ENCODE measurements at regions not wholly inside any gene's neighbourhood (a gene's known extent, or its start where the extent isn't known, plus 50 kb on each side); places are given as distances from the start of the nearest gene placed in this dataset.

DNA sequence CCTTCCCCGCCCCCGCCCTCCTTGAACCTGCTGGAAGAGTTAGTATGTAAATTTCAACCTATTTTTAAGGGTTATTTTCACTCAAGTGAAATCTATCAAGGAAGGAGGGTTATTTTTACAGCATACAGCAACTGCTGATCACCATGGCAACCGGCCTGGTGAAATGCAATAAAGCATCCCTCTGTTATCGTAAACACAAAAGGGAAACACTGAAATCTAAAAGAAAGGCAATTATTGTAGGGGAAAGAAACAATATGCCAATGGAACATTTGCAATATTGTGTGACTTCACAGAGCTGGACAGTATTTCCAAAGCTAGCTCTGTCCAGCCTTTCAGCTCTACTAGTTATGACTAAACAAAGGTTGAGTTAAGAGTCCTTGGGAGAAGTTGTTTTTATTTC is 588.3 kb upstream of the PBX1 start:
- Histone ChIP-seq H3K79me2 (ENCODE audit: control insufficient read depth, insufficient read depth, low read length) (no peaks in the 10 kb centered on the region), H3K36me3 (ENCODE audit: control insufficient read depth in 2 of 2, extremely low read depth in 1 of 2, insufficient read depth in 2 of 2, low read length in 2 of 2) (no peaks in the 10 kb centered on the region), H2AFZ (ENCODE audit: low read depth, low read length) (no peak overlapping the region), H3K27me3 (ENCODE audit: control insufficient read depth in 2 of 2, insufficient read depth in 2 of 2, low read length in 2 of 2) (no peaks in the 10 kb centered on the region), H3K4me2 (ENCODE audit: insufficient read depth, low read length) (no peak overlapping the region), H3K4me1 (ENCODE audit: control insufficient read depth, extremely low read depth, insufficient read depth, low read length) (no peaks in the 10 kb centered on the region), H3K4me3 (replicated peaks in 1 of 3; ENCODE audit: insufficient read depth in 1 of 3, low read depth in 1 of 3, low read length in 3 of 3) (no peak overlapping the region), H4K20me1 (replicated peaks; ENCODE audit: control insufficient read depth, extremely low read depth, insufficient read depth, low read length) (no peaks in the 10 kb centered on the region), H3K9me3 (replicated peaks; ENCODE audit: control insufficient read depth, insufficient read depth, low read length) (no peaks in the 10 kb centered on the region), H3K9me1 (replicated peaks; ENCODE audit: control insufficient read depth, extremely low read depth, insufficient read depth, low read length) (no peaks in the 10 kb centered on the region), H3K27ac (ENCODE audit: insufficient read depth, low read depth, low read length) (no peak overlapping the region), H3K9ac (replicated peaks; ENCODE audit: extremely low read depth, insufficient read depth, low read length) (no peak overlapping the region)
- intact Hi-C loops (cut with micrococcal nuclease), result no loop called here
- no TSS peak for BruUV-seq (replicated peaks)
- ChIA-PET CTCF (interaction anchor here (1.2 kb wide), 1 partner anchor 18 kb away, joined by 3 read pairs; no protein-coding TSS in a partner anchor), POLR2A (no interaction called here)
- DNase-seq (ENCODE audit: low read depth, low spot score) (no peak), FAIRE-seq (no peak)
- TF ChIP-seq MYC (IDR thresholded peaks at IDR 0.05; ENCODE audit: low read depth, low read length), result no peak
- no peak for TF ChIP-seq POLR2AphosphoS5 (IDR thresholded peaks at IDR 0.05; ENCODE audit: insufficient read depth, low read depth, low read length)
- no peak for TF ChIP-seq GATA2 (IDR thresholded peaks at IDR 0.05; ENCODE audit: insufficient read depth, insufficient read length, low read depth, low read length)
- TF ChIP-seq POLR2A (IDR thresholded peaks at IDR 0.05; ENCODE audit: low read depth, low read length), result no peak
- no peak for TF ChIP-seq JUN (IDR thresholded peaks at IDR 0.05; ENCODE audit: borderline replicate concordance, insufficient read depth, insufficient read length, low read depth)
- TF ChIP-seq, protein P1, sequence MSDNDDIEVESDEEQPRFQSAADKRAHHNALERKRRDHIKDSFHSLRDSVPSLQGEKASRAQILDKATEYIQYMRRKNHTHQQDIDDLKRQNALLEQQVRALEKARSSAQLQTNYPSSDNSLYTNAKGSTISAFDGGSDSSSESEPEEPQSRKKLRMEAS (IDR thresholded peaks at IDR 0.05; ENCODE audit: insufficient read depth, insufficient read length), result no peak
- no peak for TF ChIP-seq EZH2 (IDR thresholded peaks at IDR 0.05; ENCODE audit: borderline replicate concordance, low read depth, low read length, severe bottlenecking)
- TF ChIP-seq, protein P2, sequence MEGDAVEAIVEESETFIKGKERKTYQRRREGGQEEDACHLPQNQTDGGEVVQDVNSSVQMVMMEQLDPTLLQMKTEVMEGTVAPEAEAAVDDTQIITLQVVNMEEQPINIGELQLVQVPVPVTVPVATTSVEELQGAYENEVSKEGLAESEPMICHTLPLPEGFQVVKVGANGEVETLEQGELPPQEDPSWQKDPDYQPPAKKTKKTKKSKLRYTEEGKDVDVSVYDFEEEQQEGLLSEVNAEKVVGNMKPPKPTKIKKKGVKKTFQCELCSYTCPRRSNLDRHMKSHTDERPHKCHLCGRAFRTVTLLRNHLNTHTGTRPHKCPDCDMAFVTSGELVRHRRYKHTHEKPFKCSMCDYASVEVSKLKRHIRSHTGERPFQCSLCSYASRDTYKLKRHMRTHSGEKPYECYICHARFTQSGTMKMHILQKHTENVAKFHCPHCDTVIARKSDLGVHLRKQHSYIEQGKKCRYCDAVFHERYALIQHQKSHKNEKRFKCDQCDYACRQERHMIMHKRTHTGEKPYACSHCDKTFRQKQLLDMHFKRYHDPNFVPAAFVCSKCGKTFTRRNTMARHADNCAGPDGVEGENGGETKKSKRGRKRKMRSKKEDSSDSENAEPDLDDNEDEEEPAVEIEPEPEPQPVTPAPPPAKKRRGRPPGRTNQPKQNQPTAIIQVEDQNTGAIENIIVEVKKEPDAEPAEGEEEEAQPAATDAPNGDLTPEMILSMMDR (IDR thresholded peaks at IDR 0.05; ENCODE audit: extremely low read depth in 1 of 2, insufficient read depth in 1 of 2, low read depth in 1 of 2, low read length in 2 of 2), result no peak
- no peak for TF ChIP-seq FOS (IDR thresholded peaks at IDR 0.05; ENCODE audit: borderline replicate concordance, insufficient read depth, low read length)
- dilution Hi-C loops (cut with MboI; ENCODE audit: extremely low pct_ligation_motif_present, low sequenced_read_pairs), result no loop called here
